K562 (cell line): ENCODE measurements at regions not wholly inside any gene's neighbourhood (a gene's known extent, or its start where the extent isn't known, plus 50 kb on each side); places are given as distances from the start of the nearest gene placed in this dataset.
A peak's percentile ranks its signal among the peaks of the same experiment; 100 is the strongest.

ENCODE experiments used
- ATAC-seq: fragments of 200-7000 bp; cut with Tn5 transposase; 3 replicates; pipeline ENCODE4 v1.9.1; 2020; ENCODE audit warnings: moderate library complexity
- BruUV-seq: library from RNA; stranded (reverse); fragments of 400-500 nt; replicated peaks from 2 replicates; lab custom pipeline; 2021; lab: Mats Ljungman, UMichigan
- CTCF ChIA-PET: fragments of 300-600 bp; formaldehyde crosslinking; extraction: SDS; loops from one replicate; lab custom pipeline; 2021; ENCODE audit warnings: low intra/inter-chr PET ratio; lab: Yijun Ruan, JAX
- POLR2A ChIA-PET: fragments of 300-600, 350-650 bp; sonication (Branson Sonifier 250); formaldehyde crosslinking; extraction: SDS; loops from one replicate; lab custom pipeline; 2021; ENCODE audit warnings: antibody characterized with exemption, inconsistent platforms; lab: Yijun Ruan, JAX
- DNase-seq, 4 experiments: peaks; one replicate each; pipeline versions ENCODE4 v3.0.0 to v3.0.0-alpha.2; 2011 to 2018; ENCODE audit warnings: low spot score in 3 of 4, mixed read lengths in 3 of 4; ENCODE audit errors: extremely low read depth in 1 of 4
- FAIRE-seq: peaks from 2 replicates; lab custom pipeline; 2011; peaks lifted over from hg19 to GRCh38; lab: Jason Lieb, UNC
- H2AFZ ChIP-seq: 2 replicates; pipeline ENCODE4 v1.6.0; 2011; ENCODE audit warnings: low read depth, low read length, control low read depth, inconsistent platforms
- H3K27ac ChIP-seq: fragments of 200-600 bp; 3 replicates; pipeline ENCODE4 v1.8.0; 2011; ENCODE audit warnings: low read depth, mild to moderate bottlenecking, control low read depth, inconsistent platforms, low read length, moderate library complexity, mixed read lengths; ENCODE audit errors: extremely low read depth
- H3K27me3 ChIP-seq, 2 experiments: fragments of 300-600 bp in 1 of 2; 2 replicates in 1 of 2; 3 replicates in 1 of 2; pipeline versions ENCODE4 v1.6.0 to v1.8.0; 2011; ENCODE audit warnings: inconsistent platforms in 2 of 2, low read length in 2 of 2, mild to moderate bottlenecking in 1 of 2, mixed read lengths in 1 of 2, moderate library complexity in 1 of 2; ENCODE audit not compliant: control insufficient read depth in 2 of 2, insufficient read depth in 2 of 2
- H3K36me3 ChIP-seq: fragments of 300-600 bp; 3 replicates; pipeline ENCODE4 v1.8.0; 2011; ENCODE audit warnings: mild to moderate bottlenecking, low read length, inconsistent platforms; ENCODE audit not compliant: control insufficient read depth, insufficient read depth
- H3K4me1 ChIP-seq, 2 experiments: fragments of 200-600 bp in 1 of 2; replicated peaks in 1 of 2; 2 replicates in 1 of 2; 3 replicates in 1 of 2; pipeline versions ENCODE4 v1.5.1 to v1.8.0; 2011; ENCODE audit warnings: inconsistent platforms in 2 of 2, low read length in 2 of 2, mild to moderate bottlenecking in 1 of 2, mixed read lengths in 1 of 2, moderate library complexity in 1 of 2; ENCODE audit not compliant: control insufficient read depth in 2 of 2, insufficient read depth in 2 of 2
- H3K4me2 ChIP-seq: 2 replicates; pipeline ENCODE4 v1.6.1; 2011; ENCODE audit warnings: low read length, control low read depth, inconsistent platforms, mixed read lengths; ENCODE audit not compliant: insufficient read depth
- H3K4me3 ChIP-seq: fragments of 200-600 bp; sonication (generic), shearing (Covaris generic); 2 replicates; pipeline ENCODE4 v1.5.1; 2016; ENCODE audit warnings: control low read depth, inconsistent platforms
- H3K79me2 ChIP-seq: fragments of 200-600 bp; 3 replicates; pipeline ENCODE4 v1.8.0; 2011; ENCODE audit warnings: low read length, inconsistent platforms; ENCODE audit not compliant: control insufficient read depth, insufficient read depth
- H3K9ac ChIP-seq, 2 experiments: 2 replicates each; pipeline versions ENCODE4 v1.6.0 to v1.6.1; 2011; ENCODE audit warnings: low read depth in 2 of 2, low read length in 2 of 2, control low read depth in 1 of 2, inconsistent platforms in 1 of 2, mild to moderate bottlenecking in 1 of 2, mixed read lengths in 1 of 2; ENCODE audit not compliant: insufficient read depth in 1 of 2
- H3K9me1 ChIP-seq: one replicate; pipeline ENCODE4 v1.6.0; 2011; ENCODE audit warnings: inconsistent platforms, mild to moderate bottlenecking, low read length, moderate library complexity; ENCODE audit not compliant: control insufficient read depth, insufficient read depth
- H3K9me3 ChIP-seq: replicated peaks from 2 replicates; pipeline ENCODE4 v1.5.1; 2011; ENCODE audit warnings: low read depth, low read length, inconsistent platforms; ENCODE audit not compliant: control insufficient read depth, insufficient read depth
- H4K20me1 ChIP-seq: replicated peaks from 2 replicates; pipeline ENCODE4 v1.6.1; 2011; ENCODE audit warnings: low read length, inconsistent platforms, mixed read lengths; ENCODE audit not compliant: control insufficient read depth, insufficient read depth
- BDP1 ChIP-seq: IDR thresholded peaks from 3 replicates; pipeline ENCODE4 v1.6.1; 2011; ENCODE audit not compliant: insufficient read length, insufficient read depth
- CTCF ChIP-seq, 3 experiments: IDR thresholded peaks in 2 of 3; conservative IDR thresholded peaks in 1 of 3; 2 replicates each; pipeline ENCODE4 v1.5.1; 2011 to 2012; ENCODE audit warnings: low read length in 3 of 3, mild to moderate bottlenecking in 3 of 3, control low read depth in 2 of 3, improper control_type of control experiment in 1 of 3, inconsistent platforms in 1 of 3, low read depth in 1 of 3, mixed read lengths in 1 of 3, moderate library complexity in 1 of 3; ENCODE audit not compliant: insufficient read depth in 2 of 3
- E2F8 ChIP-seq: fragments of 450-650 bp; IDR thresholded peaks from 2 replicates; pipeline ENCODE4 v1.7.1; 2018; ENCODE audit warnings: mild to moderate bottlenecking, low read depth; ENCODE audit not compliant: partially characterized antibody
- ETV5 ChIP-seq: sonication (generic); formaldehyde crosslinking; IDR thresholded peaks from 2 replicates; pipeline ENCODE4 v1.4.0; 2020; ENCODE audit warnings: low read depth, mild to moderate bottlenecking, missing genetic modification reagents
- HMGN3 ChIP-seq: IDR thresholded peaks from 2 replicates; pipeline ENCODE4 v1.6.1; 2011; ENCODE audit warnings: borderline replicate concordance, low read depth, mild to moderate bottlenecking, mixed read lengths, low read length; ENCODE audit not compliant: insufficient read length; ENCODE audit errors: extremely low read depth
- HOMEZ ChIP-seq: fragments of 250-450 bp; sonication (Bioruptor Pico); IDR thresholded peaks from 2 replicates; pipeline ENCODE4 v1.4.0; 2020; ENCODE audit warnings: mild to moderate bottlenecking, moderate library complexity
- KDM1A ChIP-seq, 2 experiments: fragments of 450-650 bp; IDR thresholded peaks; 2 replicates each; pipeline ENCODE4 v1.6.1; 2016; ENCODE audit warnings: mild to moderate bottlenecking in 2 of 2
- KDM5B ChIP-seq: fragments of 200-600 bp; sonication (generic); IDR thresholded peaks from 2 replicates; pipeline ENCODE4 v1.6.1; 2012; ENCODE audit warnings: low read depth, mild to moderate bottlenecking, moderate library complexity, low read length, control low read depth, inconsistent platforms; ENCODE audit not compliant: insufficient replicate concordance
- KHSRP ChIP-seq: fragments of 450-650 bp; IDR thresholded peaks from 2 replicates; pipeline ENCODE4 v1.6.1; 2017
- PHB ChIP-seq: fragments of 250-450 bp; sonication (Bioruptor Pico); IDR thresholded peaks from 2 replicates; pipeline ENCODE4 v1.5.0; 2021
- POLR2B ChIP-seq: fragments of 450-650 bp; IDR thresholded peaks from 2 replicates; pipeline ENCODE4 v1.6.1; 2018; ENCODE audit warnings: low read depth; ENCODE audit not compliant: partially characterized antibody
- RBM14 ChIP-seq: fragments of 200-400 bp; formaldehyde crosslinking; IDR thresholded peaks from 2 replicates; pipeline ENCODE4 v1.6.1; 2018; ENCODE audit warnings: low read depth, mild to moderate bottlenecking, low read length, moderate library complexity, borderline replicate concordance; ENCODE audit not compliant: insufficient read depth
- RBM25 ChIP-seq: fragments of 200-400 bp; formaldehyde crosslinking; IDR thresholded peaks from 2 replicates; pipeline ENCODE4 v1.6.1; 2018; ENCODE audit warnings: low read length, low read depth, moderate library complexity; ENCODE audit not compliant: severe bottlenecking
- SMARCB1 ChIP-seq: IDR thresholded peaks from 2 replicates; pipeline ENCODE4 v1.6.1; 2011; ENCODE audit warnings: improper control_type of control experiment, low read depth; ENCODE audit not compliant: insufficient read length
- ZC3H4 ChIP-seq: sonication (generic); formaldehyde crosslinking; IDR thresholded peaks from 2 replicates; pipeline ENCODE4 v1.9.0; 2021; ENCODE audit warnings: missing genetic modification reagents, borderline replicate concordance
- ZNF121 ChIP-seq: sonication (generic); formaldehyde crosslinking; conservative IDR thresholded peaks from 2 replicates; pipeline ENCODE4 v1.8.0; 2022; ENCODE audit warnings: missing genetic modification reagents
- ZNF551 ChIP-seq: fragments of 250-450 bp; sonication (Bioruptor Pico); IDR thresholded peaks from 2 replicates; pipeline ENCODE4 v1.5.0; 2021; ENCODE audit warnings: mild to moderate bottlenecking, moderate library complexity
- WGBS: fragments of 100-300 bp; shearing (Covaris generic); methylation state at CpG from one replicate; pipeline ENCODE4 v1.1.6; 2016; ENCODE audit warnings: low coverage, mixed read lengths; ENCODE audit not compliant: insufficient coverage; ENCODE audit errors: missing lambda C conversion rate; 5-methylcytosine and 5-hydroxymethylcytosine counted together
- in situ Hi-C: fragments of 300-500 bp; cut with MboI; formaldehyde crosslinking; loops from 4 replicates; pipeline ENCODE4 v1.15.0; 2018; ENCODE audit warnings: inconsistent platforms, mixed read lengths
- intact Hi-C: fragments of 100-400 bp; cut with micrococcal nuclease; formaldehyde crosslinking; loops from 2 replicates; pipeline ENCODE4 v1.14.2; 2022

GRCh38 chr10:78971094-78971682 lies 97.6 kb upstream of the ZMIZ1 start:
- FAIRE-seq (no peak), ATAC-seq (no peak), DNase-seq (no peak)
- 70% methylated on average over 5 of the region's 5 CpGs for WGBS
- Histone ChIP-seq H3K36me3 (no peaks in the 10 kb centered on the region), H3K27ac (no peak overlapping the region), H3K79me2 (no peaks in the 10 kb centered on the region), H3K4me2 (no peak overlapping the region), H3K27me3 (no peaks in the 10 kb centered on the region; a peak in 1 of 5 replicates), H3K9me3 (no peaks in the 10 kb centered on the region), H3K4me3 (no peak overlapping the region), H2AFZ (no peak overlapping the region), H3K4me1 (peaks cover 32 to 35% of the 10 kb centered on the region in 2 experiments), H4K20me1 (no peaks in the 10 kb centered on the region), H3K9ac (no peak overlapping the region), H3K9me1 (no peaks in the 10 kb centered on the region)
- in situ Hi-C loops (no loop called here), intact Hi-C loops (loop anchor here (5.0 kb wide), 2 partner anchors 81 to 111 kb away; no protein-coding TSS in a partner anchor)
- CTCF ChIA-PET, result interaction anchor here (0.7 kb wide), 2 partner anchors 96 to 463 kb away, joined by 3 to 6 read pairs; no protein-coding TSS in a partner anchor
- BruUV-seq, result no TSS peak
- POLR2A ChIA-PET, result interaction anchor here (0.6 kb wide), 1 partner anchor 28 kb away, joined by 3 read pairs; no protein-coding TSS in a partner anchor
- TF ChIP-seq RBM14 (no peak), KDM1A (IDR thresholded peaks at IDR 0.05) (no peak), ETV5 (no peak), ZNF121 (peak; percentile 93), HOMEZ (CRISPR knock-in tag) (no peak), ZC3H4 (CRISPR knock-in tag) (no peak), KDM5B (no peak), PHB (CRISPR knock-in tag) (no peak), BDP1 (no peak), ZNF551 (CRISPR knock-in tag) (no peak), POLR2B (no peak), RBM25 (peak; percentile 74), SMARCB1 (no peak), KHSRP (no peak), CTCF (IDR thresholded peaks at IDR 0.05 in 2 of 3, conservative IDR thresholded peaks at IDR 0.05 in 1 of 3; ENCODE audit: insufficient read depth in 2 of 3, low read depth in 1 of 3, low read length in 3 of 3) (peak; percentile 20 to 38 (median 32); a peak in 2 of 6 replicates), E2F8 (no peak), HMGN3 (no peak)
